Fibroblast of skin of abdomen (primary cell): ENCODE measurements at regions not wholly inside any gene's neighbourhood (a gene's known extent, or its start where the extent isn't known, plus 50 kb on each side); places are given as distances from the start of the nearest gene placed in this dataset.

Experiments
- DNase-seq: peaks from one replicate; pipeline ENCODE4 v3.0.0-alpha.2; 2013

GRCh38 chr5:173833196-173833985 is 54.8 kb upstream of the CPEB4 start:
- no peak for DNase-seq

DNA sequence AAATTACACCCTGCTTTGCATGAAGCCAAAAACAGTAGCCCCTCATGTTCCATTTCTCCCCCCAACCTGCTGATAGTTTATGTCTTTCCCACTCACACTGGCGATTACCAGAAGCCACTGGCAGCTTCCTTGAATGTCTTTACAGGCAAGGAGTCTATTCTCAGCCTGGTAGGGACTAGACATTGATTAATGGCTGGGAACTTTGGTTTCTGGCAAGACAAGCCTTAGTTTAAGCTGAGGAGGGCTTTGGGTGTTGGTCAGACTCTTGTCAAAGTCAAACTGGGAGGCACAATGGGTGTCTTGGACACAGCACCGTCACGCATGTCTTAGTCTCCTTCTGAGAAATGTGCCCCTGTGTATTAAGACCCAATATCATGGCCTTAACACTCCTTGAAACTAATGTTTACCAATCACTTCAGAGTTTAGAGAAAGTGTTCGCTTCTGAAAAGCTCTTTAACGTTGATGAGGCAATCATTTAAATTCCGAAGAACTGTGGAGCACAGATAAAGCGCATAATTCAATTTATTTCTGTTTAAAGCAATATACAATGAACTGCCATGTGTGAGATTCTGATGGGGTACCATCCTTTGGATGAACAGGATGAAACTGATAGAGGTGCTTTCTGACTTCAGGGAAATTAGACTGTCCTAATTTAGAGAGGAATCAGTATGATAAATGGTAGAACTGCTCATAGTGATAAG is 53.9 kb upstream of the CPEB4 start:
- DNase-seq = no peak

GRCh38 chr5:173835131-173835530 is 53.0 kb upstream of the CPEB4 start:
- DNase-seq = no peak

DNA sequence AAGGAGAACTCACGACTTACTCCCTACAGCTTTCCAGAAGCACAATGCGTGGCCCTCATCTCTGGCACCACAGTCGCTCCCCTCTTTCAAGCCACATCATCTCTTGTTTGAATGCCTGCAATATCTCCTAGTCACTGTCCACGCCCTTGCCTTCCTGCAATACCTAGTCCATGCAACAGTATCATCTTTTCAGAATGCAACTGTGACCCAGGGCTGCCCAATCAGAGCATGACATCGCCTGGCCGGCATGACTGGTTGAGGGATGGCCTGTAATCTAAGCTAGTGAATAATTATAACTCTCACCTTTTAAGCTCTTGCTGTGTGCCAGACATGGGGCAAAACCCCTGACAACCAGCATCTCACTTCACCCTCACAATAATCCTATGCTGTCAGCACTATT is 52.5 kb upstream of the CPEB4 start:
- no peak for DNase-seq

DNA sequence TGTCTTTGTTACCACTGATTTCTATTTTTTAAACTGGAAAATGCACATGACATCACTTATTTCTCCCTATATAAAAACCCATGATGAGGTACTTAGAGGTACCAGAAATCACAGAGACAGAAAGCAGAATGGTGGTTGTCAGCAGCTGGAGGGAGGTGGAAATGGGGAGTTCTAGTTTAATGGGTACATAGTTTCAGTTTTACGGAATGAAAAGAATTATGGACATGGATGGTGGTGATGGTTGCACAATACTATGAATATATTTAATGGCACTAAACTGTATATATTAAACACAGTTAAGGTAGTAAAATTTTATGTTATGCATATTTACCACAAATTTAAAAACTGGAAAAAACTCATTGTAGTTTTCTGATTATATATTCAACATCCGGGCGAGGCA is 50.5 kb upstream of the CPEB4 start:
- DNase-seq = no peak
